ENCODE measurements at regions not wholly inside any gene's neighbourhood (a gene's known extent, or its start where the extent isn't known, plus 50 kb on each side); places are given as distances from the start of the nearest gene placed in this dataset.

DNA sequence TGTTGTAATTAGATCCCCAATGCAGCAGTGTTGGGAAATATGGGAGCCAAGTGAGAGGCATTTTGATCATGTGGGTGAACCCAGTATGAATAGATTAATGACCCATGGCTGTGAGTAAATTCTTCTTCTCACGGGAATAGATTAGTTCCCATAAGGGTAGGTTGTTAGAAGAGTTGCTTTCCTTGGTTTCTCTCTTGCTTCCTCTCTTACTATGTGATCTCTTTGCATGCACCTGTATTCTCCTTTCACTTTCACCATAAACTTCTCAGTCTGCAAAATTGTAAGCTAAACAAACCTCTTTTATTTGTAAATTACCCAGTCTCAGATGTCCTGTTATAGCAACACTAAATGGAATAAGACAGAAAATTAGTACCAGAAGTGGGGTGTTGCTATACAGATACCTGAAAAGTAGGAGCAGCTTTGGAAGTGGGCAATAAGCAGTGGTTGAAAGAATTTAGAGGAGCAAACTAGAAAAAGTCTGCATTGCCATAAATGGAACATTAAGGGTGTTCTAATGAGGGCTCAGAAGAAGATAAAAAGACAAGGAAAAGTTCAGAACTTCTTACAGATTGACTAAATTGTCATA, 1090.0 kb upstream of the ARRDC3 start:
- TF ChIP-seq POLR2A (IDR thresholded peaks at IDR 0.05) (no peak), EP300 (IDR thresholded peaks at IDR 0.05) (no peak)
